Astrocyte of the cerebellum (primary cell): ENCODE measurements at regions not wholly inside any gene's neighbourhood (a gene's known extent, or its start where the extent isn't known, plus 50 kb on each side); places are given as distances from the start of the nearest gene placed in this dataset.
"Not testable (repeated sequence)": the region's sequence is repeated elsewhere in the genome, so short reads cannot be mapped to it uniquely, and the experiment has no call there.

Experiments
- DNase-seq: peaks from one replicate; pipeline ENCODE4 v3.0.0-alpha.2; 2011; ENCODE audit warnings: low read depth
- H3K4me3 ChIP-seq: 2 replicates; pipeline ENCODE4 v1.5.1; 2011; ENCODE audit warnings: mild to moderate bottlenecking, low read depth, low read length, moderate library complexity
- in situ Hi-C: cut with HindIII; loops from 2 replicates; pipeline ENCODE4 v1.10.0; 2017; ENCODE audit warnings: low sequenced_read_pairs
- TF ChIP-seq, protein P1 (sequence below): IDR thresholded peaks from 2 replicates; pipeline ENCODE4 v1.5.1; 2012; ENCODE audit warnings: low read length, low read depth, moderate library complexity, mild to moderate bottlenecking; ENCODE audit errors: missing control alignments

DNA sequence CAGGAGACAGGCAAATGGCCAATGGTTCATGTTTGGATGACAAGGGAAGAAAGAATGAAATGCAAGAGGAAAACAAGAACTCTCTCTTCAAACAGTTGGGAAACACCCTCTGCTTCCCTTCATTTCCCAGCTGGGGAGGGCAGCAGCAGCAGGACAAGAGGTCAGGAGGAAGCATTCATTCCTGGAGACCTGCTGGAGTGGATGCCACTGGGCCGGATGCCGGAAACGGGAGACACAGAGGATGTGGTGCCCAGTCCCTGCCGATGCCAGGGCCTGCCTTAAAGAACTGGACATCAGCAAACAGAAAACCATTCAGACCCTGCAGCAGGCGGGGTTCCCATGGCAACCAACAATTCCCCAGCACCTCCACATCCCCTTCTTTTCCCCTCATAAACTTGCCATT is 102.3 kb upstream of the ZNF648 start:
- H3K4me3 ChIP-seq: no peak overlapping the region
- TF ChIP-seq, protein P1, sequence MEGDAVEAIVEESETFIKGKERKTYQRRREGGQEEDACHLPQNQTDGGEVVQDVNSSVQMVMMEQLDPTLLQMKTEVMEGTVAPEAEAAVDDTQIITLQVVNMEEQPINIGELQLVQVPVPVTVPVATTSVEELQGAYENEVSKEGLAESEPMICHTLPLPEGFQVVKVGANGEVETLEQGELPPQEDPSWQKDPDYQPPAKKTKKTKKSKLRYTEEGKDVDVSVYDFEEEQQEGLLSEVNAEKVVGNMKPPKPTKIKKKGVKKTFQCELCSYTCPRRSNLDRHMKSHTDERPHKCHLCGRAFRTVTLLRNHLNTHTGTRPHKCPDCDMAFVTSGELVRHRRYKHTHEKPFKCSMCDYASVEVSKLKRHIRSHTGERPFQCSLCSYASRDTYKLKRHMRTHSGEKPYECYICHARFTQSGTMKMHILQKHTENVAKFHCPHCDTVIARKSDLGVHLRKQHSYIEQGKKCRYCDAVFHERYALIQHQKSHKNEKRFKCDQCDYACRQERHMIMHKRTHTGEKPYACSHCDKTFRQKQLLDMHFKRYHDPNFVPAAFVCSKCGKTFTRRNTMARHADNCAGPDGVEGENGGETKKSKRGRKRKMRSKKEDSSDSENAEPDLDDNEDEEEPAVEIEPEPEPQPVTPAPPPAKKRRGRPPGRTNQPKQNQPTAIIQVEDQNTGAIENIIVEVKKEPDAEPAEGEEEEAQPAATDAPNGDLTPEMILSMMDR: no peak
- in situ Hi-C loops: no loop called here
- DNase-seq: no peak

DNA sequence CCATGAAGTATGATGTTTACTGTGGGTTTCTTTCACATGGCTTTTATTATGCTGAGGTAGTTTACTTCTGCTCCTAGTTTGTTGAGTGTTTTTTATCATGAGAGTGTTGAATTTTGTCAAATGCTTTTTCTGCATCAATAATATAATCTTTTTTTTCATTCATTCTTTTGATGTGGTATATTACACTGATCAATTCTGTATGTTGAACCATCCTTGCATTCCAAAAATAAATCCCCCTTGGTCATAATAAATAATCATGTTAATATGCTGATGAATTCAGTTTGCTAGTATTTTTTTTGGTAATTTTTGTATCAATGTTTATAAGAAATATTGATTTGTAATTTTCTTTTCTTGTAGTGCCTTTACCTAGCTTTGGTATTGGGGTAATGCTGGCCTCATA is 97.9 kb upstream of the ZNF648 start:
- H3K4me3 ChIP-seq: no peak overlapping the region
- in situ Hi-C loops: no loop called here
- TF ChIP-seq, protein P1: no peak
- DNase-seq: no peak

DNA sequence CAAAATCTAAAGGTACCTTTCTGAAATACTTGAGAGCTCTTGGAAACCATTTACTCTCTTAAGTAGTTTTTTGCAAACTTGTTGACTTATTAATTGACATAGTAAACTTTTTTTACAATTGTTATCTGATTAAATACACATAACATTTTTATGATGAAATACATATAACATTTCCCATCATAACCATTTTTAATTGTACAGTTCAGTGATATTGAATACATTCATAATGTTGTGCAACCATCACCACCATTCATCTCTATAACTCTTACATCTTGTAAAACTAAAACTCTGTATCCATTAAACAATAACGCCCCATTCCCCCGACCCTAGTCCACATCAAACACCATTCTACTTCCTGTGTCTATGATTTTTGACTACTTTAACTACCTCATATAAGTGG is 95.7 kb upstream of the ZNF648 start:
- no peak for DNase-seq
- in situ Hi-C loops: no loop called here
- no peak overlapping the region for H3K4me3 ChIP-seq
- TF ChIP-seq, protein P1: no peak

DNA sequence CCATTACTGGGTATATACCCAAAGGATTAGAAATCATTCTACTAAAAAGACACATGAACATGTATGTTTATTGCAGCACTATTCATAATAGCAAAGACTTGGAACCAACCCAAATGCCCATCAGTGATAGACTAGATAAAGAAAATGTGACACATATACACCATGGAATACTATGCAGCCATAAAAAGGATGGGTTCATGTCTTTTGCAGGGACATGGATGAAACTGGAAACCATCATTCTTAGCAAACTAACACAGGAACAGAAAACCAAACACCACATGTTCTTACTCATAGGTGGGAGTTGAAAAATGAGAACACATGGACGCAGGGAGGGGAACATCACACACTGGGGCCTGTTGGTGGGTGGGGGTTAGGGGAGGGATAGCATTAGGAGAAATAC is 92.9 kb upstream of the ZNF648 start:
- DNase-seq, in situ Hi-C loops, H3K4me3 ChIP-seq: not testable (repeated sequence)

DNA sequence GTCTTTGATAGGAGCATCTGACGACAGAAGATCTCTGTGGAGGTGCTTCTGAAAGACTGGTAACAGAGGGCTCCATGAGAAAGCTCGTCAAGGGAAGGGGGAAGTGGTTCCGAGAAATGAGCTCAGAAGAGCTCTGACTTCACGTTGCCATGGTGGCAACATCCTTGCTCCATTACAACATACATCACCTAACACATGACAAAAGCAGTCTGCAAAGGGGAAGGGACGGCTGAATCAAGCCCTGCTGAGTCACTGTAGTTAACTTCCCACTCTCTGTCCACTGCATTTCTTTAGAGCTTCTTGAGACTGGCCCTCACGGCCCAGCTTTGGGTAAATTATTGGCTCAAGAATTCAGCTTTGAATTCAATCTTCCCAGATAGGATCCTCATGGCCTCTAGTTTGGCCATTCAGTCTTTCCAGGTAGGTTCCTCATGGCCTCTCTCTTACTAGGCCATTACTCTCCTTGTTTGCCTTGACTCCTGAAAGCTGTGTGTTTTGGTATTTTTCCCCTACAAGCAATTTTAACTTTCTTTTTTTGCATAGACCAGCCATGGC is 88.0 kb upstream of the ZNF648 start:
- peak; percentile 23 for DNase-seq
- TF ChIP-seq, protein P1: no peak
- in situ Hi-C loops: no loop called here
- no peak overlapping the region for H3K4me3 ChIP-seq

DNA sequence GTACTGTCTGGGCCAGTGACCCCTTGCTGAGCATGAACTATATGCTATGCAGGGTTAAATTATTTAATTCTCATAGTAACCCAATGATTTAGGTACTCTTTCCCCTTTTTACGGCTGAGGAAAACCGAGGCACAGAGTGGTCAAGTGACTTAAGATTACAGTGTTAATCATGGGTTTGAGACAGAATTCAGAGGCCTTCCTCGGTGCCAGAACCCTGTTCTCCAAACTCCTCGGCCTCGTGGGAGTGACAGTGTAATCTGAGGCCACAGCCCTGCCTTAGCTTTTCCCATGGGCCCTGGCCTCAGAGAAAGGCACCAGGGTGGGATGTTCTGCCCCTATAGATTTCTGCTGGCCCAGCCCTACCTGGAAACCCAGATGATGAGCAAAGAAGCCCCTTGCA is 86.4 kb upstream of the ZNF648 start:
- TF ChIP-seq, protein P1: no peak
- DNase-seq: no peak
- H3K4me3 ChIP-seq: no peak overlapping the region
- in situ Hi-C loops: no loop called here

DNA sequence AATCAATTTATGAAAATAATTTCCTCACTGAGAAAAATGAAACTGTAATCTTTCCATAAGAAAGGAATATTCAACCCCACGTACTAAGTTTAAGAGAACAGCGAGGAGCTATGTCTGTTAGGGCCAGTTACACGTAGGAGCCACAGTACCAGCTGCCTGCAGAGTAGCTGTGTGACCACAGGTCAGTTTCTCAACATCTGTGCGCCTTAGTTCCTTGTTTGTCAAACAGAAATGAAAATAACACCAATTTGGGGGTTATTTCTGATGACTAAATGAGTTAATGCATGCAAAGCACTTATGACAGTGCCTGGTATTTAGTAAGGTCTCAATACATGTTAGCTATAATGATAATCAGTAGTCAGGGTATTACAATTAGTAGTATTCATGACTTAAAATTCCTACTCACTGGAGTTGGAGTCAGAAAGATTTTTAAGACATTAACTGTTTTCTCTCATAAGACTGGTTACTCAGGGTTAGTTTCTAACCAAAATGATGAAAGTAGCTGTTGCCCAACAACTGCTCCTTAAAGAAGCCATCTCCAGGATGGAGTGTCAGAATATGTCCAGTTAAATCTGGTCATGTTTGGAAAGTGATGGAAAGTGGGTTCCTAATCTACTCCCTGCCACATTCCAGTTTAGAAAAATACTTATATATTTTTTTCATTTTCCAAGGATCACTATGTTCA is 85.8 kb upstream of the ZNF648 start:
- in situ Hi-C loops: no loop called here
- H3K4me3 ChIP-seq: no peak overlapping the region
- DNase-seq: no peak
- TF ChIP-seq, protein P1: no peak
